VCaP (cell line): ENCODE measurements at regions not wholly inside any gene's neighbourhood (a gene's known extent, or its start where the extent isn't known, plus 50 kb on each side); places are given as distances from the start of the nearest gene placed in this dataset.

Experiments used
- H3K27ac ChIP-seq: fragments of 450-650 bp; 2 replicates; pipeline ENCODE4 v1.5.1; 2017
- CTCF ChIP-seq: fragments of 450-650 bp; conservative IDR thresholded peaks from 2 replicates; pipeline ENCODE4 v1.5.1; 2017; ENCODE audit warnings: mild to moderate bottlenecking, moderate library complexity

GRCh38 chr12:46492471-46493085 lies 120.0 kb upstream of the SLC38A2 start:
- no peak for TF ChIP-seq CTCF
- H3K27ac ChIP-seq: peak overlapping the region; percentile 64

GRCh38 chr12:46491548-46491947 lies 119.0 kb upstream of the SLC38A2 start:
- TF ChIP-seq CTCF: no peak
- H3K27ac ChIP-seq: no peak overlapping the region

GRCh38 chr12:46490635-46491034 lies 118.1 kb upstream of the SLC38A2 start:
- no peak for TF ChIP-seq CTCF
- H3K27ac ChIP-seq: no peak overlapping the region

GRCh38 chr12:46489951-46490388 lies 117.4 kb upstream of the SLC38A2 start:
- no peak overlapping the region for H3K27ac ChIP-seq
- TF ChIP-seq CTCF: no peak

- no peak overlapping the region for H3K27ac ChIP-seq
- no peak for TF ChIP-seq CTCF
Measured at GRCh38 chr12:46487567-46488131, 115.1 kb upstream of the SLC38A2 start.

- TF ChIP-seq CTCF: no peak
- H3K27ac ChIP-seq: no peak overlapping the region
Measured at GRCh38 chr12:46486588-46486987, 114.0 kb upstream of the SLC38A2 start.

GRCh38 chr12:46485853-46486252 lies 113.3 kb upstream of the SLC38A2 start:
- TF ChIP-seq CTCF: no peak
- no peak overlapping the region for H3K27ac ChIP-seq
